PC-3 (cell line): ENCODE measurements at regions not wholly inside any gene's neighbourhood (a gene's known extent, or its start where the extent isn't known, plus 50 kb on each side); places are given as distances from the start of the nearest gene placed in this dataset.

Experiments
- CTCF ChIP-seq: fragments of 300-600 bp; sonication (generic); conservative IDR thresholded peaks from 2 replicates; pipeline ENCODE4 v1.5.1; 2017; ENCODE audit warnings: antibody characterized with exemption, low read depth, mild to moderate bottlenecking, low read length
- EZH2 ChIP-seq: fragments of 300-600 bp; sonication (generic); IDR thresholded peaks from one replicate; pipeline ENCODE4 v1.6.1; 2017; ENCODE audit warnings: antibody characterized with exemption, mild to moderate bottlenecking, low read length; ENCODE audit not compliant: unreplicated experiment

GRCh38 chr13:79799059-79799867, 318.3 kb downstream of the NDFIP2 start:
- TF ChIP-seq CTCF (no peak), EZH2 (no peak)
